HG03565 (cell line): ENCODE measurements at regions not wholly inside any gene's neighbourhood (a gene's known extent, or its start where the extent isn't known, plus 50 kb on each side); places are given as distances from the start of the nearest gene placed in this dataset.

Experiments
- ATAC-seq: cut with Tn5 transposase; IDR thresholded peaks from one replicate; pipeline ENCODE4 v1.9.1; 2021; ENCODE audit warnings: mild to moderate bottlenecking, moderate library complexity; ENCODE audit not compliant: unreplicated experiment

GRCh38 chr1:81496349-81496748 is 304.4 kb upstream of the ADGRL2 start:
- ATAC-seq, result no peak

GRCh38 chr1:81493102-81493869 is 307.4 kb upstream of the ADGRL2 start:
- ATAC-seq, result no peak

- no peak for ATAC-seq
These were observed 308.1 kb upstream of the ADGRL2 start for GRCh38 chr1:81492628-81493027.

DNA sequence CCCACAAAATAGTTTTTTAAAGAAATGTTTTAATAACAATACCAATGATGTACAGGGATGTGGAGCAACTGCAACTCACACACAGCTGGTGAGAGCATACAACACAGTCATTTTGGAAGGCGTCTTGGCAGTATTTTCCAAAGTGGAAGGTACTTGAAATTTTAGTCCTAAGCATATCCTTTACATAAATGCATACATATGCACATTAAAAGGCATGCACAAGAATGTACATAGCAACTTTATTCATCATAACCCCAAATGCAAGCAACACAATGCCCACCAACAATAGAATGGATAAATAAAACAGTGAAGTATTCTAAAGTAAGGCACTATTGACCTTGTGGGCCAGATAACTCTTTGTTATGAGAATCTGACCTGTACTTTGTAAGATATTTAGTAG is 310.1 kb upstream of the ADGRL2 start:
- no peak for ATAC-seq

GRCh38 chr1:81489372-81489934 is 311.3 kb upstream of the ADGRL2 start:
- ATAC-seq, result no peak

DNA sequence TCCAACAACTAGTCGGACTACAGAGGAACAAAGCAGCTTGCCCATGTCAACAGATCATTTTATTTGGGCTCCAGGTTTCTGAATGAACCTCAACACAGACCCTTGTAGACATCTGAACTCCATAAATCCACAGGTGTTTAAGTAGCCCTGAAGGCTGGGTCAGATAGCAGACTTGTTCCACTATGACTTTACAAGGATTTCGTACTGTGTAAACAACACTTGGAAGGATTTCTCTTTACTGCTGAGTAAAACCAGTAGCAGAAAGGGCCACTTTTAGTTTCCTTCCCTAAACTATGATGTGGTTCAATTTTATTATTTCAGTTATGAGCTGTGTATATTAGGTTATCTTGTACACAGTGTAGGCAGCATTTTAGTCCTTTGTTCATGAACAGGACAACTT is 316.4 kb upstream of the ADGRL2 start:
- ATAC-seq, result peak; percentile 72

DNA sequence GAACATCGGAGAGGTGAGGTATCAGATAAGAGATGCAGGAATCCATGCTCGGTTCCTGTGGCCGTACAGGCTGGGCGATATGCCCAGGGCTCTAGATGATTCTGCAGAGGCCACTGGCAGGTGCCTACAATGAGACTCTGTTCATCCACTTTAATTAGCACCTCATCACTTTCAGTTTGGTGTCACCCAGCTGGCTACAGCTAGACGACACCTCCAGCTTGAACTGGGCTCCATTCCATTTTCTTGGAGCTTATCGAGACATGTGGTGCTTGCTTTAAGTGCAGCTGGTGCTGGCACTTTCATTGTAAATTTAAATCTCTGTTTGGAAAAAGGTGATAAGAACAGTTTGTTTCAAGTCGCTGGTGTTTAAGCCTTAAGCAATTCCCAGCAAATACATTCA is 322.5 kb upstream of the ADGRL2 start:
- ATAC-seq, result no peak

GRCh38 chr1:81477710-81478109 is 323.0 kb upstream of the ADGRL2 start:
- ATAC-seq, result no peak

DNA sequence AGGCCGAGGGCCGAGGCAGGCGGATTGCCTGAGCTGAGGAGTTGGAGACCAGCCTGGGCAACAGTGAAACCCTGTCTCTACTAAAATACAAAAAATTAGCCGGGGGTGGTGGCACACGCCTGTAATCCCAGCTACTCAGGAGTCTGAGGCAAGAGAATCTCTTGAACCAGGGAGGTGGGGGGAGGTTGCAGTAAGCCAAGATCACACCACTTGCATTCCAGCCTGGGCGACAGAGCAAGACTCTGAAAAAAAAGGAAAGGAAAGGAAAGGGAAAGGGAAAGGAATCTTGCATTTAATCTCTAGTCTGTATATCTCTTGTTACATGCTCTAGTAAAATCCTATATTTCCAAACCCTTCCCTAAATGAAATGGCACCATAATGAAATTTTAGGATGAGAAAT is 328.3 kb upstream of the ADGRL2 start:
- no peak for ATAC-seq

DNA sequence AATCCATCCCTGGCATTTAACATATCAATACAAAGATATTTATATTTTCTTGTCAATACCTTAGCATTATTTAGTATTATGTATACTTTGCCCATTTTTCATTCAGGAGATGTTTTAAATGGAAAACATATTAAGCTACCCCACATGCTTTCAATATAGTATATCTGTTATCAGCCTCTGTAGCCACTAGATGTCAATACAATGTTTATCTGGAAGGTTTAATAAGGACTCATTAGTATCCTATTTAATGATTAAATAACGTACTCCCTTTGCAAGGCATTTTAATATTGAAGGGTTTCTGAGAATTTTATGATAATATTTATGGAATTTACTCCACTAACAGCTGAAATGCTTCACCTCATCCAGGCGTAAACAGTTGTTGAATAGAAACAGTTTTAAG is 329.5 kb upstream of the ADGRL2 start:
- ATAC-seq, result no peak

DNA sequence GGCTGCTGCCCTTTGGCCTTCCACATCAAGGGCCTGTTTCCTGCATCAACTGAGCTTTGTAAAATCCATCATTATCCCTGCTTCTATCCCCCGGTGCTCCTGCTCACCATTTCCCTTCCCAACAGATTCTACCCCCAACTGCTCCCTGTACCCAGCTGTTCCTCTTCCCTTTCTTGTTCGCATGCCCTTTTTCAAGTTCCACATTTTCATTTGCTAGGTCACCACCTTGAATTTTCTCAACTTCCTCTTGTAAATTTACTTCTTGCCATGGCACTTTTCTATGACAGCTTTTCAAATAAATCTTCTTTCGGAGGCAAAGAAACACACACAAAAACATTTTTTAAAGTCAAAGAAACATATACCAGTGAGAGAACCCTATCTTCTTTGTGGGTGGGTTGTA is 330.5 kb upstream of the ADGRL2 start:
- no peak for ATAC-seq

GRCh38 chr1:81467383-81467782 is 333.4 kb upstream of the ADGRL2 start:
- ATAC-seq, result no peak

GRCh38 chr1:81466961-81467360 is 333.8 kb upstream of the ADGRL2 start:
- no peak for ATAC-seq

- ATAC-seq, result no peak
These were observed 336.5 kb upstream of the ADGRL2 start for GRCh38 chr1:81463936-81464837.

DNA sequence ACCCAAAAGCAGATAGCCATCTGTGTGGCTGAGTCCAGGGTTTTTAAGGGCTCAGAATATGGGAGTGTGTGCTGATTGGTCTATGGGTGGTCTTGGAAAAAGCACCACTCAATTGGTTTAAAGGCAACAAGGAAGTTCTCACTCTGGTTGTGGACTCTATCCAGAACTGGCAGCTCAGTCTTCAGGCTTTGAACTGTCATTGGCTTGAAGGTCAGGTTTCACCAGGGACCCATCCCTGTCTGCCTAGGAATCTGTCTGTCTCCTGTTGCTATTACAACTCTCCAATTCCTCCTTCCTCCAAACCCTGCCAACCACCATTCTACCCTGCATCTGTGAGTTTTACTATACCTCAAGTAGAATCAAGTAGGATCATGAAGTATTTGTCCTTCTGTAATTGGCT is 341.7 kb upstream of the ADGRL2 start:
- ATAC-seq, result no peak

DNA sequence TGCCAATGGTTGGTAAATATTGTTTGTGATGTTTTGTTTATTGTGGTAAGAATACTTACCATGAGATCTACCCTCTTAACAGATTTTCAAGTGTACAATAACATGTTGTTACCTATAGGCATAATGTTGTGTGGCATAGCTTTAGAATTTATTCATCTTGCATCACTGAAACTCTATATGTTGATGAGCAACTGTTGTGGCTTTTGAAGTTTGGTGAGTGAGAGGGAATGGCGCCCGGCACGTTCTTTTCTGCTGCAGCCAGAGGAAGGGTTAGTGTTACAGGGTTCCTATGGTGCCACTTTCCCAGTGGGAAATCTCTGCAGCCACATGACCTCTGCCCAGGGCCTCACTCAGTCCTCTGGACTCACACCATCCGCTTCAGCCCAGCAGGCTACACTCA is 342.5 kb upstream of the ADGRL2 start:
- ATAC-seq, result no peak

DNA sequence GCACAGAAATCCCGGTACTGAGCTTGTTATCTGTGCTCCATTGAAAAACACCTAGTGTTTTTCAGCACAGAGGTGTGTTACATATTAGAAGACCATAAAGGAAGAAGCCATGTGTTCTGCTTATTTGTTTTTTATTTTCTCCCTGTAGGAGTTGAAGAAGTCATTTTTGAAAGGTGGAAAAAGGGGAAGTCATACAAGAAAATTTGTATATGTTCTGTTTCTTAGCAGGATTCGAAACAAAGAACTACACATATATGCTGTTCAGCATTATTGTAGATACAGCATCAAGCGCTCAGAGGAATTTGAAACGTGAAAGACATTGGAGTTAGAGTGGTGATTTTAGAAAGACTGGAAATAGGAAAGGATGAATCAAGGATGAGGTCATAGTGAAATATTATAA is 345.3 kb upstream of the ADGRL2 start:
- ATAC-seq, result no peak

DNA sequence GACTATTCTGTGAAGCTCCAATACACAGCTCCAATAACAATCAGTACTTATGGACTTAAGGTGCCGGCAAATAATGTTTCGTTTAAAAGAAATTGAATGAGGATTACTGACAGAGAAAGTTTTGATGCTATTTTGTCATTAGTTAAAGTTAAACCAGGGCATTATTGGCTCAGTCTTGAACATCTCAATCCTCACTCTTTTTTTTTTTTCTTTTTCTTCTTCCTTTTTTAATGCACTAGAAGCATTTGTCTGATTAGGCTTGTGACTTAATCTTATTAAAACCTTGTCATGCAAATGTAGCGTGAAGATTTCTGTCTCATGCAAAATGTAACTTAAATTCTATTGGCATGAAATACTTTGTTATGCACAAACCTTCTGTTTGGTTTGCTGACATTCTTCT is 346.8 kb upstream of the ADGRL2 start:
- ATAC-seq, result no peak

GRCh38 chr1:81453367-81453703 is 347.4 kb upstream of the ADGRL2 start:
- no peak for ATAC-seq

GRCh38 chr1:81452693-81453366 is 347.9 kb upstream of the ADGRL2 start:
- no peak for ATAC-seq

GRCh38 chr1:81449786-81450185 is 350.9 kb upstream of the ADGRL2 start:
- ATAC-seq, result no peak
